SK-N-MC (cell line): ENCODE measurements at regions not wholly inside any gene's neighbourhood (a gene's known extent, or its start where the extent isn't known, plus 50 kb on each side); places are given as distances from the start of the nearest gene placed in this dataset.

ENCODE experiments used
- DNase-seq: peaks from one replicate; pipeline ENCODE4 v3.0.0-alpha.2; 2011; ENCODE audit warnings: low read depth, low spot score
- H3K27ac ChIP-seq: fragments of 200-600 bp; sonication (generic); 2 replicates; pipeline ENCODE4 v1.5.1; 2016; ENCODE audit warnings: mixed run types
- H3K36me3 ChIP-seq: fragments of 200-600 bp; sonication (generic); 2 replicates; pipeline ENCODE4 v1.6.1; 2017; ENCODE audit warnings: antibody characterized with exemption, low read length, mixed read lengths; ENCODE audit not compliant: insufficient read depth
- H3K4me3 ChIP-seq: fragments of 200-600 bp; sonication (generic); 2 replicates; pipeline ENCODE4 v1.5.1; 2016
- H3K9ac ChIP-seq: fragments of 200-600 bp; sonication (generic); 2 replicates; pipeline ENCODE4 v1.8.0; 2017; ENCODE audit warnings: mixed run types, mixed read lengths; ENCODE audit not compliant: insufficient read length
- H3K9me3 ChIP-seq: fragments of 200-600 bp; sonication (generic); 2 replicates; pipeline ENCODE4 v1.6.1; 2017; ENCODE audit warnings: low read depth, mild to moderate bottlenecking, antibody characterized with exemption, low read length, moderate library complexity, mixed read lengths
- EZH2 ChIP-seq: fragments of 200-600 bp; sonication (generic); IDR thresholded peaks from one replicate; pipeline ENCODE4 v1.6.1; 2017; ENCODE audit warnings: antibody characterized with exemption
- FOXP2 ChIP-seq: optimal IDR thresholded peaks from 2 replicates; pipeline ENCODE3; 2011; ENCODE audit warnings: mild to moderate bottlenecking, moderate library complexity; ENCODE audit not compliant: insufficient read depth; ENCODE audit errors: extremely low read length, control extremely low read depth
- POLR2AphosphoS5 ChIP-seq: IDR thresholded peaks from 2 replicates; pipeline ENCODE4 v1.6.1; 2012; ENCODE audit warnings: mild to moderate bottlenecking, low read depth, low read length, borderline replicate concordance

DNA sequence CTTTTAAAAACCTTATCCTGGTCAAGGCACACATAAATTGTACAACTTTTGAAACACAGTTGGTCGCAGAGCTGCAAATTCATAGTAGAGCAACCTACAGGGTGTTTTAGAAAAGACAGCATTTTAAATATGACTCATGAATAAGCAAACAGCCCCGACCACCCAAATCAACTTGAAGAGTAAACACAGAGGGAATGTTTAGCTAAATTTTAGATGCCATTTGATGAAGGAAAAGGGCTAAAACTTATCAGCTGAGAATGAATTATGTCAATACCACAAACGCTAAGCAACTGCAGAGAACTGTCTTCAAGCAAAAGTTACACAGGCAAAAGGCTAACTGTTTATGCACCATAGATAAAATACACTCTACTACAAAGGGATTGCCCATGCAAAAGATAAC is 427.5 kb upstream of the PSMD7 start:
- Histone ChIP-seq H3K9me3 (no peaks in the 10 kb centered on the region), H3K9ac (no peak overlapping the region), H3K36me3 (no peaks in the 10 kb centered on the region), H3K4me3 (no peak overlapping the region), H3K27ac (no peak overlapping the region)
- no peak for DNase-seq
- TF ChIP-seq EZH2 (no peak), FOXP2 (no peak), POLR2AphosphoS5 (no peak)

DNA sequence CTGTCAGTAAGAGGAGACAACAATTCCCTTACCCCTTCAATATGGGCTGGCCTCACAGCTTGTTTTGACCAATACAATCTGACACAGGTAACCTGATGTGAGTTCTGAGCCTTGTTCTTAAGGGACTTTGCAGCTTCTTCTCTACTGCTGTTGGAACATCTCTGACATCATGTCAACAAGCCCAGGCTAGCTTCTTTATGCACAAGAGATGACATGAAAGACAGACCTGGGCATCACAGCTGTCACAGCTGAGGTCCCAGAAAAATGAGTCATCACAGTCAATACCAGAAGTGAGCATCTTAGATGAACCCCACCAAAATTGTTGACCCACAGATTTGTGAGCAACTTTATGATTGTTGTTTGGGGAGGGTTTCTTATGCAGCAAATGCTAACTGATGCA is 431.7 kb upstream of the PSMD7 start:
- Histone ChIP-seq H3K27ac (no peak overlapping the region), H3K9me3 (no peaks in the 10 kb centered on the region), H3K36me3 (no peaks in the 10 kb centered on the region), H3K9ac (no peak overlapping the region), H3K4me3 (no peak overlapping the region)
- TF ChIP-seq POLR2AphosphoS5 (no peak), EZH2 (no peak), FOXP2 (no peak)
- DNase-seq: no peak

DNA sequence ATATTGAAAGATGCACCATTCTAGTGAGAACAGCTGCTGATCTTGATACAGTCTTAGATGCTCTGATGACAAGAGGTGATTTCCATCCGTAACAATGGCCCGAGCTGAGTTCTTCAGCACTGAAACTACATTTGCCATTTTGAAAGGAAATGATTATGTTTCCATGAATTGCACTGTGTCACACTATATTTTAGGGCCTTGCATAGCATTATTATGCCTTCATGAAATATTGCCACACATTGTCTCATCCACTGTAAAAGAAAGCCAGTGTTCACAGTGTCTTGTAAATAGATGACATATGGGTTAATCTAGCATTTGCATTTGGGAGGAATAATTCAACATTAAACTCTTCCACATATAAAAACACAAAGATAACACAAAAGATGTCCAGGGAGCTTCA is 438.3 kb upstream of the PSMD7 start:
- no peaks in the 10 kb centered on the region for H3K36me3 ChIP-seq
- H3K9ac ChIP-seq: no peak overlapping the region
- no peak overlapping the region for H3K27ac ChIP-seq
- TF ChIP-seq POLR2AphosphoS5 (no peak), EZH2 (no peak), FOXP2 (no peak)
- DNase-seq: no peak
- H3K4me3 ChIP-seq: no peak overlapping the region
- H3K9me3 ChIP-seq: no peaks in the 10 kb centered on the region

GRCh38 chr16:73853968-73854367 is 442.6 kb upstream of the PSMD7 start:
- Histone ChIP-seq H3K27ac (no peak overlapping the region), H3K9me3 (no peaks in the 10 kb centered on the region), H3K4me3 (no peak overlapping the region), H3K9ac (no peak overlapping the region), H3K36me3 (no peaks in the 10 kb centered on the region)
- DNase-seq: no peak
- TF ChIP-seq EZH2 (no peak), FOXP2 (no peak), POLR2AphosphoS5 (no peak)

GRCh38 chr16:73852561-73852960 is 444.1 kb upstream of the PSMD7 start:
- Histone ChIP-seq H3K9me3 (no peaks in the 10 kb centered on the region), H3K9ac (no peak overlapping the region), H3K36me3 (no peaks in the 10 kb centered on the region), H3K4me3 (no peak overlapping the region), H3K27ac (no peak overlapping the region)
- DNase-seq: no peak
- TF ChIP-seq POLR2AphosphoS5 (no peak), FOXP2 (no peak), EZH2 (no peak)

- no peak overlapping the region for H3K27ac ChIP-seq
- H3K4me3 ChIP-seq: no peak overlapping the region
- H3K9ac ChIP-seq: no peak overlapping the region
- no peaks in the 10 kb centered on the region for H3K9me3 ChIP-seq
- no peaks in the 10 kb centered on the region for H3K36me3 ChIP-seq
- no peak for DNase-seq
- TF ChIP-seq FOXP2 (no peak), POLR2AphosphoS5 (no peak), EZH2 (no peak)
Observed at GRCh38 chr16:73848993-73849392, 447.6 kb upstream of the PSMD7 start.

DNA sequence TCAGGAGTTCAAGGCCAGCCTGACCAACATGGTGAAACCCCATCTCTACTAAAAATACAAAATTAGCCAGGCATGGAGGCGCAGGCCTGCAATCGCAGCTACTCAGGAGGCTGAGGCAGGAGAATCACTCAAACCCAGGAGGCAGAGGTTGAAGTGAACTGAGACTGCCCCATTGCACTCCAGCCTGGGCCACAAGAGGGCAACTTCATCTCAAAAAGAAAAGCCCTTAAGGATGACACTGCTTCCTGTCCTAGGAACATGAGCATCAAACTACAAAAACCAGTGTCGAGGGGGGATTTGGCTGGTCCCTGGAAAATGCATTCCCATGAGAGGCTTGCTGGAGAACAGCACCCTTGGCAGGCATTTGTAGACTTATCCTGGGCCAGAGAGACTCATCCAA is 449.5 kb upstream of the PSMD7 start:
- Histone ChIP-seq H3K9me3 (no peaks in the 10 kb centered on the region), H3K4me3 (no peak overlapping the region), H3K36me3 (no peaks in the 10 kb centered on the region), H3K27ac (no peak overlapping the region), H3K9ac (no peak overlapping the region)
- DNase-seq: no peak
- TF ChIP-seq EZH2 (no peak), FOXP2 (no peak), POLR2AphosphoS5 (no peak)

DNA sequence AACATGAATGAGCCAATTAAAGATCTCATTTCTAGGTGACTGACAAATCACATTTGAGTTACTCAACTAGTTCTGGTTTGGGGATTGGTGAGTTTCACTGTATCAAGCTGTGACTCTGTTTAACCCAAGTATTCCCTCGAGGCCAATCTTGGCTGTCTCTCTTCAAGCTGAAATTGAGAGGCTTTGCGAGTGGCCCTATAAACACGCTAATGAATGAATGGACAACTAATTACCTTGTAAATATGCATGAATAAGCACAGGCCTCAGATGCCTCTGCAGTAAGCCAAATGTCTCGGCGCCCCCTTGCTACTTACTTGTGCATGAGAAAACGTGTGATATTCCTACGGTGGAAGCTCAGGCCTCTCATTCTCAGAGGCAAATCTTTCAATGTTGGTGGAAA is 450.3 kb upstream of the PSMD7 start:
- Histone ChIP-seq H3K27ac (no peak overlapping the region), H3K4me3 (no peak overlapping the region), H3K9ac (no peak overlapping the region), H3K9me3 (no peaks in the 10 kb centered on the region), H3K36me3 (no peaks in the 10 kb centered on the region)
- no peak for TF ChIP-seq EZH2
- TF ChIP-seq POLR2AphosphoS5: no peak
- no peak for TF ChIP-seq FOXP2
- DNase-seq: no peak

GRCh38 chr16:73846007-73846330 is 450.6 kb upstream of the PSMD7 start:
- H3K4me3 ChIP-seq: no peak overlapping the region
- no peak overlapping the region for H3K9ac ChIP-seq
- TF ChIP-seq EZH2 (no peak), POLR2AphosphoS5 (no peak), FOXP2 (no peak)
- no peak overlapping the region for H3K27ac ChIP-seq
- H3K36me3 ChIP-seq: no peaks in the 10 kb centered on the region
- no peak for DNase-seq
- H3K9me3 ChIP-seq: no peaks in the 10 kb centered on the region
